HuH-7.5 (cell line): ENCODE measurements at regions not wholly inside any gene's neighbourhood (a gene's known extent, or its start where the extent isn't known, plus 50 kb on each side); places are given as distances from the start of the nearest gene placed in this dataset.

Experiments
- DNase-seq: peaks from one replicate; pipeline ENCODE4 v3.0.0; 2011; ENCODE audit warnings: low spot score

- no peak for DNase-seq
These were observed 74.2 kb upstream of the MARCHF10 start for GRCh38 chr17:62882284-62882683.

- no peak for DNase-seq
These were observed 72.0 kb upstream of the MARCHF10 start for GRCh38 chr17:62880120-62880519.

GRCh38 chr17:62876673-62877405 lies 68.7 kb upstream of the MARCHF10 start:
- DNase-seq = no peak

GRCh38 chr17:62876063-62876462 lies 67.9 kb upstream of the MARCHF10 start:
- DNase-seq = no peak

GRCh38 chr17:62875296-62875695 lies 67.2 kb upstream of the MARCHF10 start:
- DNase-seq = no peak

- DNase-seq = no peak
These were observed 63.2 kb upstream of the MARCHF10 start for GRCh38 chr17:62871291-62871690.

GRCh38 chr17:62870552-62870971 lies 62.4 kb upstream of the MARCHF10 start:
- DNase-seq = no peak

GRCh38 chr17:62870030-62870541 lies 62.0 kb upstream of the MARCHF10 start:
- peak; percentile 17 for DNase-seq

- DNase-seq = no peak
These were observed 60.6 kb upstream of the MARCHF10 start for GRCh38 chr17:62868723-62869122.

- no peak for DNase-seq
These were observed 59.9 kb upstream of the MARCHF10 start for GRCh38 chr17:62868008-62868407.

- DNase-seq = no peak
These were observed 59.2 kb upstream of the MARCHF10 start for GRCh38 chr17:62867303-62867702.

- no peak for DNase-seq
These were observed 58.4 kb upstream of the MARCHF10 start for GRCh38 chr17:62866471-62866870.

GRCh38 chr17:62865586-62865985 lies 57.5 kb upstream of the MARCHF10 start:
- no peak for DNase-seq

GRCh38 chr17:62862251-62862650 lies 54.1 kb upstream of the MARCHF10 start:
- no peak for DNase-seq

- DNase-seq = peak; percentile 20
These were observed 53.1 kb upstream of the MARCHF10 start for GRCh38 chr17:62860962-62861873.

GRCh38 chr17:62859146-62859545 lies 51.0 kb upstream of the MARCHF10 start:
- no peak for DNase-seq
